Astrocyte (in vitro differentiated cells and primary cell): ENCODE measurements at regions not wholly inside any gene's neighbourhood (a gene's known extent, or its start where the extent isn't known, plus 50 kb on each side); places are given as distances from the start of the nearest gene placed in this dataset.
"Not testable (repeated sequence)": the region's sequence is repeated elsewhere in the genome, so short reads cannot be mapped to it uniquely, and the experiment has no call there.

ENCODE experiments used
- DNase-seq: peaks from one replicate; pipeline ENCODE4 v3.0.0-alpha.2; 2010; ENCODE audit warnings: low read depth
- FAIRE-seq: peaks from 2 replicates; lab custom pipeline; 2011; peaks lifted over from hg19 to GRCh38; lab: Jason Lieb, UNC
- H2AFZ ChIP-seq: 2 replicates; pipeline ENCODE4 v1.6.0; 2012; ENCODE audit warnings: low read depth, low read length, inconsistent platforms
- H3K27ac ChIP-seq: 2 replicates; pipeline ENCODE4 v1.5.1; 2011; ENCODE audit warnings: low read depth, low read length, inconsistent platforms
- H3K27me3 ChIP-seq: 2 replicates; pipeline ENCODE4 v1.6.0; 2011; ENCODE audit warnings: low read length, inconsistent platforms; ENCODE audit not compliant: insufficient read depth
- H3K36me3 ChIP-seq: 2 replicates; pipeline ENCODE4 v1.5.1; 2011; ENCODE audit warnings: low read length, inconsistent platforms; ENCODE audit not compliant: insufficient read depth
- H3K4me1 ChIP-seq: 2 replicates; pipeline ENCODE4 v1.5.1; 2011; ENCODE audit warnings: low read length, inconsistent platforms; ENCODE audit not compliant: insufficient read depth
- H3K4me2 ChIP-seq: 2 replicates; pipeline ENCODE4 v1.6.0; 2012; ENCODE audit warnings: low read length, inconsistent platforms
- H3K4me3 ChIP-seq: 2 replicates; pipeline ENCODE4 v1.5.1; 2011; ENCODE audit warnings: low read depth, mild to moderate bottlenecking, low read length, inconsistent platforms; ENCODE audit not compliant: insufficient read depth
- H3K79me2 ChIP-seq: 2 replicates; pipeline ENCODE4 v1.6.0; 2012; ENCODE audit warnings: mild to moderate bottlenecking, low read length, inconsistent platforms; ENCODE audit not compliant: insufficient read depth
- H3K9ac ChIP-seq: 2 replicates; pipeline ENCODE4 v1.6.0; 2012; ENCODE audit warnings: mild to moderate bottlenecking, low read length, inconsistent platforms
- H3K9me3 ChIP-seq: 2 replicates; pipeline ENCODE4 v1.5.1; 2012; ENCODE audit warnings: low read depth, mild to moderate bottlenecking, low read length, inconsistent platforms; ENCODE audit not compliant: insufficient read depth
- H4K20me1 ChIP-seq: 2 replicates; pipeline ENCODE4 v1.6.0; 2012; ENCODE audit warnings: low read length, inconsistent platforms; ENCODE audit not compliant: insufficient read depth
- H3K27ac Mint-ChIP-seq: one replicate; pipeline ENCODE4 v1.8.0; 2021; ENCODE audit warnings: mild to moderate bottlenecking, mixed read lengths; ENCODE audit not compliant: unreplicated experiment
- H3K27me3 Mint-ChIP-seq: one replicate; pipeline ENCODE4 v1.8.0; 2021; ENCODE audit warnings: low read depth, mixed read lengths; ENCODE audit not compliant: unreplicated experiment
- H3K36me3 Mint-ChIP-seq: one replicate; pipeline ENCODE4 v1.8.0; 2021; ENCODE audit warnings: low read depth, mixed read lengths; ENCODE audit not compliant: unreplicated experiment
- H3K4me1 Mint-ChIP-seq: one replicate; pipeline ENCODE4 v1.8.0; 2021; ENCODE audit warnings: low read depth, mixed read lengths; ENCODE audit not compliant: unreplicated experiment
- H3K4me3 Mint-ChIP-seq: one replicate; pipeline ENCODE4 v1.8.0; 2021; ENCODE audit warnings: mild to moderate bottlenecking, moderate library complexity, mixed read lengths; ENCODE audit not compliant: unreplicated experiment
- H3K9me3 Mint-ChIP-seq: one replicate; pipeline ENCODE4 v1.8.0; 2021; ENCODE audit warnings: mild to moderate bottlenecking, mixed read lengths; ENCODE audit not compliant: unreplicated experiment
- EZH2 ChIP-seq: IDR thresholded peaks from 2 replicates; pipeline ENCODE4 v1.6.1; 2012; ENCODE audit warnings: mild to moderate bottlenecking, low read length, inconsistent platforms; ENCODE audit not compliant: insufficient read depth
- TF ChIP-seq, protein P1 (sequence below): IDR thresholded peaks from 2 replicates; pipeline ENCODE4 v1.5.1; 2011; ENCODE audit warnings: low read depth, mild to moderate bottlenecking, inconsistent platforms, low read length, moderate library complexity; ENCODE audit not compliant: insufficient read depth

DNA sequence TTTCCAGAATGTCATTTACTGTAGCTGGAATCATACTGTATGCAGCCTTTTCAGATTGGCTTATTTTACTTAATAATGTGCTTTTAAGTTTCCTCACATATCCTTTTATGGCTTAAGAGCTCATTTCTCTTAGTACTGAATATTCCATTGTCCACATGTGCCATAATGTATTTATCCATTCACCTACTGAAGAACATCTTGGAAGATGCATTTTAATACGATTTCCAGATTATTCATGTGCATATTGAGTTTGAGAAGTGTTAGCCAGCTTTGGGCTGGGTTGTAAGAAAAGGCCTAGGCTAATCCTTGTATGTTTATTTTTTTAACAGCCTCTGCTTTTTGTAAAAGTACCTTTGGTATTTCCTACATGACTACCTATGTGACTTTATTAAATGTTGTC, 109.3 kb upstream of the MDFIC start:
- no peak overlapping the region for H3K9ac ChIP-seq
- H3K4me3 ChIP-seq, result no peak overlapping the region
- H3K79me2 ChIP-seq, result no peaks in the 10 kb centered on the region
- H4K20me1 ChIP-seq, result no peaks in the 10 kb centered on the region
- H3K9me3 ChIP-seq, result no peaks in the 10 kb centered on the region
- no peak overlapping the region for H3K27ac Mint-ChIP-seq
- H3K27ac ChIP-seq, result no peak overlapping the region
- peaks cover 4% of the 10 kb centered on the region for H3K9me3 Mint-ChIP-seq
- no peaks in the 10 kb centered on the region for H3K27me3 ChIP-seq
- H3K27me3 Mint-ChIP-seq, result peaks cover 2% of the 10 kb centered on the region
- FAIRE-seq (no peak), DNase-seq (no peak)
- H3K36me3 Mint-ChIP-seq, result no peaks in the 10 kb centered on the region
- no peaks in the 10 kb centered on the region for H3K36me3 ChIP-seq
- no peak overlapping the region for H2AFZ ChIP-seq
- no peaks in the 10 kb centered on the region for H3K4me1 Mint-ChIP-seq
- no peak overlapping the region for H3K4me2 ChIP-seq
- H3K4me1 ChIP-seq, result no peaks in the 10 kb centered on the region
- no peak for TF ChIP-seq EZH2
- TF ChIP-seq, protein P1, sequence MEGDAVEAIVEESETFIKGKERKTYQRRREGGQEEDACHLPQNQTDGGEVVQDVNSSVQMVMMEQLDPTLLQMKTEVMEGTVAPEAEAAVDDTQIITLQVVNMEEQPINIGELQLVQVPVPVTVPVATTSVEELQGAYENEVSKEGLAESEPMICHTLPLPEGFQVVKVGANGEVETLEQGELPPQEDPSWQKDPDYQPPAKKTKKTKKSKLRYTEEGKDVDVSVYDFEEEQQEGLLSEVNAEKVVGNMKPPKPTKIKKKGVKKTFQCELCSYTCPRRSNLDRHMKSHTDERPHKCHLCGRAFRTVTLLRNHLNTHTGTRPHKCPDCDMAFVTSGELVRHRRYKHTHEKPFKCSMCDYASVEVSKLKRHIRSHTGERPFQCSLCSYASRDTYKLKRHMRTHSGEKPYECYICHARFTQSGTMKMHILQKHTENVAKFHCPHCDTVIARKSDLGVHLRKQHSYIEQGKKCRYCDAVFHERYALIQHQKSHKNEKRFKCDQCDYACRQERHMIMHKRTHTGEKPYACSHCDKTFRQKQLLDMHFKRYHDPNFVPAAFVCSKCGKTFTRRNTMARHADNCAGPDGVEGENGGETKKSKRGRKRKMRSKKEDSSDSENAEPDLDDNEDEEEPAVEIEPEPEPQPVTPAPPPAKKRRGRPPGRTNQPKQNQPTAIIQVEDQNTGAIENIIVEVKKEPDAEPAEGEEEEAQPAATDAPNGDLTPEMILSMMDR, result no peak
- no peak overlapping the region for H3K4me3 Mint-ChIP-seq

DNA sequence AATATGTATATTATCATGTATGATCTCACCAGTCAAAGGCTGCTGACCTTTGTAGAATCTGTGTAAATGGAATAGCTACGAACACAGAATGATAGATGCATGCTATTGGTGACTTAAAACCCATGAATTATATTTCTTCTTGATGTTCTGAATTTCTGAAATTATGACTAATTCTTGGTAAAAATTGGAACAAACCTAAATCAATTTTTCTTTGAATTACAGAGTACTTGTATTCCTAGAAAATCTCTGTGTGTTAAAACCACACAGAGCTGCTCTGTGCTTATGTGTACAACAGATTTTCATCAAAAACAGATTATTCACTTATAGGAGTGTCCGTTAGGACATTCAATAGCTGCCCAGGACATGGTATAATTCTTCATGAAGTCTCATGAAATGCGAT, 108.3 kb upstream of the MDFIC start:
- Histone ChIP-seq H3K79me2 (no peaks in the 10 kb centered on the region), H3K4me2 (no peak overlapping the region), H3K9ac (no peak overlapping the region), H3K9me3 (no peaks in the 10 kb centered on the region), H3K27ac (no peak overlapping the region), H3K27me3 (no peaks in the 10 kb centered on the region), H3K36me3 (no peaks in the 10 kb centered on the region), H2AFZ (no peak overlapping the region), H4K20me1 (no peaks in the 10 kb centered on the region), H3K4me3 (no peak overlapping the region), H3K4me1 (peaks cover 6% of the 10 kb centered on the region)
- peaks cover 4% of the 10 kb centered on the region for H3K9me3 Mint-ChIP-seq
- TF ChIP-seq, protein P1, result no peak
- TF ChIP-seq EZH2, result no peak
- H3K4me3 Mint-ChIP-seq, result no peak overlapping the region
- DNase-seq (no peak), FAIRE-seq (peak; percentile 52)
- peaks cover 2% of the 10 kb centered on the region for H3K27me3 Mint-ChIP-seq
- no peak overlapping the region for H3K27ac Mint-ChIP-seq
- no peaks in the 10 kb centered on the region for H3K36me3 Mint-ChIP-seq
- H3K4me1 Mint-ChIP-seq, result peaks cover 3% of the 10 kb centered on the region

DNA sequence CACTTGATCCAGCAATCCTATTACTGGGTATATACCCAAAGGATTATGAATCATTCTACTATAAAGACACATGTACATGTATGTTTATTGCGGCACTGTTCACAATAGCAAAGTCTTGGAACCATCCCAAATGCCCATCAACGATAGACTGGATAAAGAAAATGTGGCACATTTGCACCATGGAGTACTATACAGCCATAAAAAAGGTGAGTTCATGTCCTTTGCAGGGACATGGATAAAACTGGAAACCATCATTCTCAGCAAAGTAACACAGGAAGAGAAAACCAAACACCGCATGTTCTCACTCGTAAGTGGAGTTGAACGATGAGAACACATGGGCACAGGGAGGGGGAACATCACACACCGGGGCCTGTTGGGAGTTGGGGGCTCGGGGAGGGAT, 104.9 kb upstream of the MDFIC start:
- H3K9me3 ChIP-seq, H3K27me3 ChIP-seq, H3K4me3 Mint-ChIP-seq, H3K4me3 ChIP-seq, H3K36me3 ChIP-seq, H4K20me1 ChIP-seq, H2AFZ ChIP-seq, H3K27me3 Mint-ChIP-seq, H3K79me2 ChIP-seq, FAIRE-seq, H3K9ac ChIP-seq, H3K4me2 ChIP-seq, H3K9me3 Mint-ChIP-seq, H3K27ac ChIP-seq, H3K36me3 Mint-ChIP-seq, H3K27ac Mint-ChIP-seq, DNase-seq: not testable (repeated sequence)
- H3K4me1 Mint-ChIP-seq, result peaks cover 26% of the 10 kb centered on the region
- H3K4me1 ChIP-seq, result peaks cover 17% of the 10 kb centered on the region
